KMS-11 (cell line): ENCODE measurements at regions not wholly inside any gene's neighbourhood (a gene's known extent, or its start where the extent isn't known, plus 50 kb on each side); places are given as distances from the start of the nearest gene placed in this dataset.

Experiments used
- H2AFZ ChIP-seq: fragments of 200-600 bp; sonication (generic); 2 replicates; pipeline ENCODE4 v1.6.1; 2016; ENCODE audit warnings: antibody characterized with exemption, mixed run types, low read depth
- H3K27ac ChIP-seq: fragments of 200-600 bp; sonication (generic); 2 replicates; pipeline ENCODE4 v1.6.1; 2016; ENCODE audit warnings: mild to moderate bottlenecking, mixed run types
- H3K27me3 ChIP-seq: fragments of 200-600 bp; sonication (generic); 2 replicates; pipeline ENCODE4 v1.6.1; 2017; ENCODE audit warnings: mild to moderate bottlenecking, low read depth, mixed run types, moderate library complexity; ENCODE audit not compliant: insufficient read depth
- H3K36me3 ChIP-seq: fragments of 200-600 bp; sonication (generic); 2 replicates; pipeline ENCODE4 v1.6.1; 2017; ENCODE audit warnings: mild to moderate bottlenecking, mixed run types; ENCODE audit not compliant: insufficient read depth
- H3K4me1 ChIP-seq: fragments of 200-600 bp; sonication (generic); 2 replicates; pipeline ENCODE4 v1.6.1; 2016; ENCODE audit warnings: mild to moderate bottlenecking, low read depth, mixed run types; ENCODE audit not compliant: poor library complexity, severe bottlenecking
- H3K4me2 ChIP-seq: fragments of 200-600 bp; sonication (generic); 2 replicates; pipeline ENCODE4 v1.7.0; 2016; ENCODE audit warnings: mild to moderate bottlenecking, mixed run types
- H3K4me3 ChIP-seq: fragments of 200-600 bp; sonication (generic); IDR thresholded peaks from 2 replicates; pipeline ENCODE4 v1.6.1; 2017; ENCODE audit warnings: low read depth, low read length, mixed read lengths; ENCODE audit not compliant: insufficient read depth
- H3K79me2 ChIP-seq: fragments of 200-600 bp; sonication (generic); 2 replicates; pipeline ENCODE4 v1.6.1; 2016; ENCODE audit warnings: low read depth, mixed run types; ENCODE audit not compliant: insufficient read depth
- H3K9ac ChIP-seq: fragments of 200-600 bp; sonication (generic); 2 replicates; pipeline ENCODE4 v1.6.1; 2016; ENCODE audit warnings: mild to moderate bottlenecking, mixed run types
- H4K20me1 ChIP-seq: fragments of 200-600 bp; sonication (generic); 2 replicates; pipeline ENCODE4 v1.6.1; 2016; ENCODE audit warnings: mild to moderate bottlenecking, mixed run types; ENCODE audit not compliant: insufficient read depth
- TF ChIP-seq, protein P1 (sequence below): fragments of 200-600 bp; sonication (generic); conservative IDR thresholded peaks from 2 replicates; pipeline ENCODE4 v1.6.1; 2017; ENCODE audit warnings: low read depth, mild to moderate bottlenecking, antibody characterized with exemption, low read length, moderate library complexity, mixed read lengths

- Histone ChIP-seq H3K27ac (no peak overlapping the region), H3K9ac (no peak overlapping the region), H3K4me1 (no peaks in the 10 kb centered on the region), H3K4me3 (no peak overlapping the region), H2AFZ (no peak overlapping the region), H4K20me1 (no peaks in the 10 kb centered on the region), H3K4me2 (no peak overlapping the region), H3K27me3 (no peaks in the 10 kb centered on the region), H3K36me3 (no peaks in the 10 kb centered on the region), H3K79me2 (no peaks in the 10 kb centered on the region)
- TF ChIP-seq, protein P1, sequence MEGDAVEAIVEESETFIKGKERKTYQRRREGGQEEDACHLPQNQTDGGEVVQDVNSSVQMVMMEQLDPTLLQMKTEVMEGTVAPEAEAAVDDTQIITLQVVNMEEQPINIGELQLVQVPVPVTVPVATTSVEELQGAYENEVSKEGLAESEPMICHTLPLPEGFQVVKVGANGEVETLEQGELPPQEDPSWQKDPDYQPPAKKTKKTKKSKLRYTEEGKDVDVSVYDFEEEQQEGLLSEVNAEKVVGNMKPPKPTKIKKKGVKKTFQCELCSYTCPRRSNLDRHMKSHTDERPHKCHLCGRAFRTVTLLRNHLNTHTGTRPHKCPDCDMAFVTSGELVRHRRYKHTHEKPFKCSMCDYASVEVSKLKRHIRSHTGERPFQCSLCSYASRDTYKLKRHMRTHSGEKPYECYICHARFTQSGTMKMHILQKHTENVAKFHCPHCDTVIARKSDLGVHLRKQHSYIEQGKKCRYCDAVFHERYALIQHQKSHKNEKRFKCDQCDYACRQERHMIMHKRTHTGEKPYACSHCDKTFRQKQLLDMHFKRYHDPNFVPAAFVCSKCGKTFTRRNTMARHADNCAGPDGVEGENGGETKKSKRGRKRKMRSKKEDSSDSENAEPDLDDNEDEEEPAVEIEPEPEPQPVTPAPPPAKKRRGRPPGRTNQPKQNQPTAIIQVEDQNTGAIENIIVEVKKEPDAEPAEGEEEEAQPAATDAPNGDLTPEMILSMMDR = no peak
Observed at GRCh38 chr2:236894791-236895190, 190.9 kb upstream of the COPS8 start.

- TF ChIP-seq, protein P1 = no peak
Observed at GRCh38 chr2:236895497-236895896, 190.2 kb upstream of the COPS8 start.

DNA sequence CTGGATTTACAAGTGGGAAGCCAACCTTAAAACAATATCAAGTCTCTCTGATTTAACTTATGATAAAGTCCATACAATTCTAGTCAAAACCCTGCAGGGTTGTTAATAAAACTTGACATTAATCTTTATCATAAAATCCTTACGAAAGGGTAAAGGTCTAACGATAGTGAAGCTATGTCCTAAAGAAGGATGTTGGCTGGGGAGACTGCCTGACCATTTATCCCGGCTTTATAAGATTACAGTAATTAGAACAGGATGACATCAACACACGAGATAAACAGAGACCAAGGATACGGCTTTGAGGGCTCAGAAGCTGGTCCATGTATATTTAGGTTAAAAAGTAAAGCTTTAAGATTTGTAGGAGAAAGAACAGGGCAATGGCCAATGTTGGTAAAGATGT is 189.0 kb upstream of the COPS8 start:
- Histone ChIP-seq H3K4me3 (no peak overlapping the region), H3K9ac (no peak overlapping the region), H3K79me2 (no peaks in the 10 kb centered on the region), H3K4me1 (no peaks in the 10 kb centered on the region), H4K20me1 (no peaks in the 10 kb centered on the region), H3K4me2 (no peak overlapping the region), H3K36me3 (no peaks in the 10 kb centered on the region), H2AFZ (no peak overlapping the region), H3K27me3 (no peaks in the 10 kb centered on the region), H3K27ac (no peak overlapping the region)
- TF ChIP-seq, protein P1 = no peak

More at GRCh38 chr2:236895497-236895896, 190.2 kb upstream of the COPS8 start:
- Histone ChIP-seq H3K36me3 (no peaks in the 10 kb centered on the region), H3K27ac (no peak overlapping the region), H3K4me3 (no peak overlapping the region), H2AFZ (no peak overlapping the region), H3K4me2 (no peak overlapping the region), H3K27me3 (no peaks in the 10 kb centered on the region), H3K9ac (no peak overlapping the region), H4K20me1 (no peaks in the 10 kb centered on the region), H3K4me1 (no peaks in the 10 kb centered on the region), H3K79me2 (no peaks in the 10 kb centered on the region)

DNA sequence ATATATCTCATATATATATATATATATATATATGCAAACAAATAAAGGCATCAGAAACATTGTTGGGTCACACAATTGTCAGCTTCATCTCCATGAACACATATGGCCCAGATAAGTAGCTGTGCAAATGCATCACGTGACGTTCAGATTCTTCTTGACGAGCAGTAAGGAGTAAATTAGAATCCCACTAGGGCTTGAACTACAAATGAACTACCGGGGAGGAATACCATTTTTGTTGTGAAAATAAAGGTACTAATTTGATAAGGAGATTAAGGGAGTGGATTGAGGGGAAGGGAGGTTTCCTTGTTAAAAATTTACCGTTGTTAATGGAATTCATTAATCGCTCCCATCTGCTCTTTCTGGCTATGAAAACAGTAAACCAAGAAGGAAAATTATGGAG is 186.5 kb upstream of the COPS8 start:
- Histone ChIP-seq H4K20me1 (no peaks in the 10 kb centered on the region), H3K27me3 (no peaks in the 10 kb centered on the region), H3K36me3 (no peaks in the 10 kb centered on the region), H3K79me2 (no peaks in the 10 kb centered on the region), H3K27ac (no peak overlapping the region), H3K9ac (no peak overlapping the region), H3K4me2 (no peak overlapping the region), H2AFZ (no peak overlapping the region), H3K4me3 (no peak overlapping the region), H3K4me1 (no peaks in the 10 kb centered on the region)
- TF ChIP-seq, protein P1 = no peak
